OCI-LY3 (cell line): ENCODE measurements at regions not wholly inside any gene's neighbourhood (a gene's known extent, or its start where the extent isn't known, plus 50 kb on each side); places are given as distances from the start of the nearest gene placed in this dataset.

Source experiments
- H2AFZ ChIP-seq: fragments of 200-600, 300-600 bp; shearing (Covaris generic); 2 replicates; pipeline ENCODE4 v1.6.0; 2014; ENCODE audit warnings: antibody characterized with exemption, low read depth, low read length
- H3K27ac ChIP-seq: fragments of 200-600, 300-600 bp; sonication (generic); 2 replicates; pipeline ENCODE4 v1.5.1; 2014; ENCODE audit warnings: mild to moderate bottlenecking, low read length, moderate library complexity, mixed read lengths
- H3K27me3 ChIP-seq: fragments of 200-600, 300-600 bp; sonication (generic); 2 replicates; pipeline ENCODE4 v1.6.1; 2014; ENCODE audit warnings: low read depth, low read length, mixed read lengths
- H3K36me3 ChIP-seq: fragments of 200-600, 300-600 bp; sonication (generic); replicated peaks from 2 replicates; pipeline ENCODE3; 2014; ENCODE audit warnings: low read depth, low read length, mixed read lengths
- H3K4me1 ChIP-seq: fragments of 300-600, 200-600 bp; sonication (generic); 2 replicates; pipeline ENCODE4 v1.6.1; 2014; ENCODE audit warnings: low read length, mixed read lengths
- H3K4me2 ChIP-seq: fragments of 200-600, 300-600 bp; sonication (generic); 2 replicates; pipeline ENCODE4 v1.6.1; 2014; ENCODE audit warnings: low read length, mixed read lengths
- H3K4me3 ChIP-seq: fragments of 300-600, 200-600 bp; sonication (generic); 2 replicates; pipeline ENCODE4 v1.5.1; 2014; ENCODE audit warnings: antibody characterized with exemption, mild to moderate bottlenecking, low read length, moderate library complexity
- H3K79me2 ChIP-seq: fragments of 300-600, 200-600 bp; shearing (Covaris generic); 2 replicates; pipeline ENCODE4 v1.6.1; 2014; ENCODE audit warnings: mild to moderate bottlenecking, low read length, mixed read lengths
- H3K9ac ChIP-seq: fragments of 300-600, 200-600 bp; shearing (Covaris generic); 2 replicates; pipeline ENCODE4 v1.6.0; 2014; ENCODE audit warnings: mild to moderate bottlenecking, low read length, moderate library complexity
- H3K9me3 ChIP-seq: fragments of 200-600, 300-600 bp; shearing (Covaris generic); 2 replicates; pipeline ENCODE4 v1.6.1; 2014; ENCODE audit warnings: low read length, mixed read lengths; ENCODE audit not compliant: insufficient read depth
- H4K20me1 ChIP-seq: fragments of 200-600, 300-600 bp; sonication (generic); 2 replicates; pipeline ENCODE4 v1.6.1; 2016; ENCODE audit warnings: low read length, mixed read lengths; ENCODE audit not compliant: insufficient read depth
- CTCF ChIP-seq: fragments of 200-600, 300-600 bp; sonication (generic); IDR thresholded peaks from 2 replicates; pipeline ENCODE4 v1.5.1; 2014; ENCODE audit warnings: antibody characterized with exemption, low read length, low read depth
- EZH2phosphoT487 ChIP-seq: fragments of 200-600 bp; shearing (Covaris generic); IDR thresholded peaks from 2 replicates; pipeline ENCODE4 v1.6.1; 2018; ENCODE audit warnings: antibody characterized with exemption, mixed run types, low read depth

- Histone ChIP-seq H3K27me3 (no peaks in the 10 kb centered on the region), H3K36me3 (no peaks in the 10 kb centered on the region), H3K9me3 (no peaks in the 10 kb centered on the region), H3K4me3 (no peak overlapping the region), H3K79me2 (no peaks in the 10 kb centered on the region), H3K27ac (no peak overlapping the region), H3K9ac (no peak overlapping the region), H2AFZ (no peak overlapping the region), H3K4me1 (no peaks in the 10 kb centered on the region), H3K4me2 (no peak overlapping the region), H4K20me1 (no peaks in the 10 kb centered on the region)
- TF ChIP-seq CTCF (no peak), EZH2phosphoT487 (no peak)
Measured at GRCh38 chr2:47311764-47312490, 57.2 kb upstream of the EPCAM start.

- no peak overlapping the region for H3K9ac ChIP-seq
- no peaks in the 10 kb centered on the region for H3K4me1 ChIP-seq
- no peak overlapping the region for H3K27ac ChIP-seq
- no peak overlapping the region for H2AFZ ChIP-seq
- H3K4me3 ChIP-seq = no peak overlapping the region
- no peaks in the 10 kb centered on the region for H4K20me1 ChIP-seq
- no peak overlapping the region for H3K4me2 ChIP-seq
- H3K27me3 ChIP-seq = peaks cover 3% of the 10 kb centered on the region; the same call in 1 of the 2 replicates
- H3K79me2 ChIP-seq = no peaks in the 10 kb centered on the region
- no peaks in the 10 kb centered on the region for H3K36me3 ChIP-seq
- TF ChIP-seq CTCF = no peak
- TF ChIP-seq EZH2phosphoT487 = no peak
- H3K9me3 ChIP-seq = no peaks in the 10 kb centered on the region
Measured at GRCh38 chr2:47310801-47311560, 58.1 kb upstream of the EPCAM start.

GRCh38 chr2:47309952-47310800 lies 58.9 kb upstream of the EPCAM start:
- no peaks in the 10 kb centered on the region for H3K36me3 ChIP-seq
- no peak for TF ChIP-seq EZH2phosphoT487
- TF ChIP-seq CTCF = no peak
- no peaks in the 10 kb centered on the region for H3K79me2 ChIP-seq
- peaks cover 4% of the 10 kb centered on the region for H3K27me3 ChIP-seq
- H3K4me1 ChIP-seq = no peaks in the 10 kb centered on the region
- no peak overlapping the region for H3K4me2 ChIP-seq
- H3K4me3 ChIP-seq = no peak overlapping the region
- no peak overlapping the region for H3K27ac ChIP-seq
- no peaks in the 10 kb centered on the region for H4K20me1 ChIP-seq
- H3K9me3 ChIP-seq = no peaks in the 10 kb centered on the region
- H3K9ac ChIP-seq = no peak overlapping the region
- no peak overlapping the region for H2AFZ ChIP-seq

- H3K36me3 ChIP-seq = no peaks in the 10 kb centered on the region
- no peak for TF ChIP-seq CTCF
- no peak for TF ChIP-seq EZH2phosphoT487
- no peak overlapping the region for H3K9ac ChIP-seq
- H3K9me3 ChIP-seq = no peaks in the 10 kb centered on the region
- H3K4me2 ChIP-seq = no peak overlapping the region
- no peaks in the 10 kb centered on the region for H4K20me1 ChIP-seq
- no peaks in the 10 kb centered on the region for H3K4me1 ChIP-seq
- no peaks in the 10 kb centered on the region for H3K79me2 ChIP-seq
- no peak overlapping the region for H2AFZ ChIP-seq
- peaks cover 7% of the 10 kb centered on the region for H3K27me3 ChIP-seq
- no peak overlapping the region for H3K4me3 ChIP-seq
- H3K27ac ChIP-seq = no peak overlapping the region
Measured at GRCh38 chr2:47309472-47309951, 59.6 kb upstream of the EPCAM start.
